ENCODE measurements at regions not wholly inside any gene's neighbourhood (a gene's known extent, or its start where the extent isn't known, plus 50 kb on each side); places are given as distances from the start of the nearest gene placed in this dataset.
"Not testable (repeated sequence)": the region's sequence is repeated elsewhere in the genome, so short reads cannot be mapped to it uniquely, and the experiment has no call there.

- DNase-seq: no peak
These were observed 160.3 kb downstream of the TLR4 start for GRCh38 chr9:117864385-117865057.

DNA sequence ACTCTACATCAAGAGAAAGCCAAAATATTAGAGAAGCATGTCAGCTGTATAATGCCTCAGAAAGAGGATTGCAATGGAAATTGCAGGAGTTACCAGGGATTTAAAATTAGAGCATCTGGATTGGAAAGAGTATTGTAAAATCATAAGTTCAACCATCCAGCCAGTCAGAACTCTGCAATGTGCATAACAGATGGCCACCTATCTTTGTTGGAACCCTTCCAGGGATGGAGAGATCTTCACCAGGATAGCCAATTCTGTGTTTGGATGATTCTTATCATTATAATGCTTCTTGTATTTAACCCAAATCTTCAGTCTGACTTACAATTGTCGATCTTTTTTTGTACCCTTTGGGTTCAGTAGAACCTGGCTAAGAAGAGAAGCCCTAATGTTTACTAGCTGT lies 164.4 kb downstream of the TLR4 start:
- no peak for DNase-seq

GRCh38 chr9:117869287-117869686 lies 165.1 kb downstream of the TLR4 start:
- no peak for DNase-seq

DNA sequence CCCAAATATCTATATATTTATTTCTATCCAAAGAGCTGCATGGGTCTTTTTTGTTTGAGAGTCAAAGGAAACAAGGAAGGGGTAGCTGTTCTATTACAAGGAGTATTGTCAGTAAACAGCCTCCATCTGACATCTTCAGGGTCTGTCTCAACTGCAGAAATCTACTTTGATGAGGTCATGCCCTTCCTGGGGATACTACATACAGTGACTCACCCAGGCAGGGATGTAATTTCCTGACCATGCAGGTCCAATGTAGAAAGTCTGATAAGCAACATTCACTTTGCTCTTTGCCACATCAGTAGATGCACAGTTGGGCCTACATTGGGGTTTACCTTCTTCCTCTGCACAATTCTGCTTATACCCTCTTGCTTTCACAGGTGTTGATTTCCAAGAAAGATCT lies 165.5 kb downstream of the TLR4 start:
- no peak for DNase-seq

- no peak for DNase-seq
These were observed 169.5 kb downstream of the TLR4 start for GRCh38 chr9:117873664-117874063.

DNA sequence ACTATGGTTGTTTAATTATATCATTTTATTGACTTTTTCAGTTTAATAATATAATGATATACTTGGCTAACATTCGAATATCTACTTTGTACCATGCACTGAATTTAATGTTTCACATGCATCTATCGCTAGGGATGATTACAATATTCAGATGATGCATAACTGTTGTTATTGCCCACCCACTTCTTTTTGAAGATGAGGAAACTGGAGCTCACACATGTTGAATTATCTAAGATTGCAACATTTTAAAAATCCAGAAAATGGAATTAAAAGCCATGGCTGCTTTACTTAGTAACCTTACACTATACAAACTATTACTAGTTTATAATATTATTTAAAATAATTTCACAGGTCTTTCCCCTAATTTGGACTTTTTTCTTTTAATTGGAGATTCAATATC lies 171.7 kb downstream of the TLR4 start:
- no peak for DNase-seq

GRCh38 chr9:117882171-117882570 lies 178.0 kb downstream of the TLR4 start:
- no peak for DNase-seq

GRCh38 chr9:117886616-117887015 lies 182.4 kb downstream of the TLR4 start:
- DNase-seq: no peak

- DNase-seq: no peak
These were observed 183.2 kb downstream of the TLR4 start for GRCh38 chr9:117887383-117887782.

DNA sequence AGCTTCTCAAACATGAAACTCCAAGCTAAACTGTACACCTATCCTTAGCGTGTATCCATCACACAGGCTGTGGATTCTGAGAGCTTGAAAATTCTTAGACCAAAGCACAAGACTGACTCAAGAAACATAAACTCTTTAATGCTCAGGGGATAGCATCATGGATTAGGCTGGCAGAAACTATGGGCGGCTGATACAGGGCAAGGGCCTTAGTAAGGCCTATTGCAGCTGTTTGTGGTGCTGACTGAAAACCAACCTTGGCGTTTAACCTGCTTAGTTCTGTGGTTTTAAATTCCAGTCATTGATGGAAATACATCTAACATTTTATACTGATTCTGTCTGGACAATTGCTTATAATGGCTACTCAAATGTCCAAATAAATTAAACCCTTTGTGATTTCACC lies 183.7 kb downstream of the TLR4 start:
- no peak for DNase-seq

DNA sequence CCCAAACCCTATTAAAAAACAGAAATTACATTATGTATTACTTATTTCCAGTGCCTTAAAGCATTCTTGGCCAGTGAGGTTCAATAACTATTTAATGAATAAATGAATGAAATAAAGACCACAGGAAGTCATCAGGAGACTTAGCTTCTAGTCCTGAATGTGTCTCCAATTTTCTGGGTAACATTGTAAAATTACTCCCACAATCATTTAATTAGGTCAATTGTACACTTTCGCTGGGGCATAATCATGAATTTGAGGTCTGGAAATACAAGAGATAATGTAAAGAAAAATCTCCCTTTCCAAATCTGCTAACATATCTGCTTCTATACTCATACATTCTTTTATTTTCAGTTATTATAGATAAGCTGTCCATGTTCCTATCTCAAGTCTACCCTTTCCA lies 199.2 kb downstream of the TLR4 start:
- no peak for DNase-seq

- DNase-seq: no peak
These were observed 202.6 kb downstream of the TLR4 start for GRCh38 chr9:117906763-117907162.

DNA sequence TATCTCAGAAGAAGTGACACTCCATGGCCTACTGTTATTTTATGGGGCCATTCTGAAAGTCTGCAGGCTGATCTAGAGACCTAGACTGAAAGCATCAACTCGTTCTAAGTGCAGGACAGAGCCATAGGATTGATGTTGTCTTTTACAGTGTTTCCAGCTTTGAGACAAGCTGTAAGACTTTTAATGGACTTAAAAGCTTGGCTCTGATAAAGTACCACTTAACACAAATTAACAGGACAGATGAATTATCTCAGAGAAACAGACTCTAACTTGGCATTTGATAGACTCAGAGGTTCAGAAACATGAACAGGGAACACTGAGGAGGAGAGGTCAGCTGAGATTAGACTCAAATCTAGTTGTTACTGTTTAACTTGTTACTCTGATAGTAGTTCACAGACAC lies 203.2 kb downstream of the TLR4 start:
- DNase-seq: no peak

GRCh38 chr9:117916291-117916690 lies 212.1 kb downstream of the TLR4 start:
- no peak for DNase-seq

DNA sequence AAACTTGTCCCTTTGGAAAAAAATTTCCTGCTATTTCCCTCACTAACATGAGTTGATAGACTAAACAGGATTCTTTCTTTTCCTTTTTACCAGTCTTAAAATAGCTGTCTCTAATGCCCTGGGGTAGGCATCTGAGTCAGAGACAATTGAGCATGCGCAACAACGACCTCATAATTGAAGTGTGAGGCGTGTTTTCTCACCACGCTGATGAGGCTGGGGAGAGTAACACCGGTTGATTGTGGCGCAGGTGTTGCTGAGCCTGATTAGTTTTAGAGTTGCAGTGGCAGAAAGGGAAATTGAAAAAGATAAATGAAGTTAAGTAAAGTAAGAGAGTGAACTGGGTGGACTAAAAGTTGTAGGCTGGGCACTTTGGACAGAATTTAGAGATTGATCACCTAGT lies 213.7 kb downstream of the TLR4 start:
- DNase-seq: no peak

- DNase-seq: no peak
These were observed 215.3 kb downstream of the TLR4 start for GRCh38 chr9:117919538-117919937.

GRCh38 chr9:117926031-117926658 lies 221.9 kb downstream of the TLR4 start:
- DNase-seq: no peak

DNA sequence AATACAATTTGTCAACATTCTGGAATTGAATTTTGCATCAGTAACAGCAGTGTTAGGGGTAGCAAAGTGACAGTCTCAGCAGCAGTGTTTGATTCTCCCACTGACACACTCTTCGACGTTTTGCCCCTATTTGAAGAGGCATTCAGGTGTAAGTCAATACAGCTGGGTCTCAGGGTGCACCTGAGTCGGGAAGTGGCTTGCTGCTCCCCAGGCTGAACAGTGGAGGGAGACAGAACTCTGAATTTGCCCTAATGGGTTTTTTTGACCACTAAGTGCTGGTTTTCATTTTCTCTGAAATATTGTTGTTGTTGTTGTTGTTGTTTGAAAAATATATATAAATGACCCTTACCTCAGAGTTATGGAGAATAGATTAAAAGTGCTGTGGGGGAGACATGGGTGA lies 223.2 kb downstream of the TLR4 start:
- no peak for DNase-seq

- DNase-seq: no peak
These were observed 225.7 kb downstream of the TLR4 start for GRCh38 chr9:117929868-117930267.

- DNase-seq: no peak
These were observed 228.4 kb downstream of the TLR4 start for GRCh38 chr9:117932585-117932984.

DNA sequence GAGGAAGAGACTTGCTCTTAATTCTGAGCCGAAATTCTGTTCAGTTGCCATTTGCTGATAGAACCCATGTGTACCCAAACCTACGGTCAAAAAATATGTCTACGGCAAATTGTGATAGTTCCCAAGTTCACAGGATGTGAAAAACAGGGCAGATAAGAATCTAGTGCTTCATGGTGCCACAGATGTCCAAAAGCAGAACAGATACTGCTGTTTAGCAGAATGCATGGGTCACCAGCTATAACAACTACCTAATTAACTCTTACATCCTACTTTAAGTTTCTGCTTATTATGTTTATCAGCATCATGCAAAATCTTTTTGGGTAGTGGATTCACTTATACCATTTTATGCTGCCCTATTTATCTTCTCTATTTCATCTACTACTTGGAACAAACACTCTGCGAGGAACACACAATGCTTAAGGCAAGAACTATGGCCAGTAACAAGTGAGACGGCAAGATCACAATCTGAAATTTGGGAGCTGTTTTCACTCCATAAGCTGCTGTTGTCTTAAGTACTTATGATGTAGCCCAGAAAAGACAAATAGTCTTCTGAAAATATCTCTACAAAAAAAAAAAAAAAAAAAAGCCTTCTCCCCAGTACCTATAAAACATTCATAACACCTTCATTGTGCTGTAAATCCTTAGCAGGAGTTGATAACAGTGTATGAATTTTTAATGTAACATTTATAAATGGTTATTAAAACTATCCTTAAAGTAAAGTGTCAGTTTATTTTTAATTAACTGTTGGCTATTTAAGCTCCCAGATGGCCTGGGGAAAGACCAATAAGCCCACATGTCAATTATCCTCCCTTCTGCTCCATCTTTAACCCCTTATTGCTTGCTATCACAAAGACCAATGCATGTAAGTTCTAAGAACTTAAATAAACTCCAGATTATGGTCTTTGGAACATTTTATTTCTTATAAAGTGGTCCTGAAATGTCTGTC lies 232.3 kb downstream of the TLR4 start:
- no peak for DNase-seq

GRCh38 chr9:117938086-117938485 lies 233.9 kb downstream of the TLR4 start:
- DNase-seq: no peak

DNA sequence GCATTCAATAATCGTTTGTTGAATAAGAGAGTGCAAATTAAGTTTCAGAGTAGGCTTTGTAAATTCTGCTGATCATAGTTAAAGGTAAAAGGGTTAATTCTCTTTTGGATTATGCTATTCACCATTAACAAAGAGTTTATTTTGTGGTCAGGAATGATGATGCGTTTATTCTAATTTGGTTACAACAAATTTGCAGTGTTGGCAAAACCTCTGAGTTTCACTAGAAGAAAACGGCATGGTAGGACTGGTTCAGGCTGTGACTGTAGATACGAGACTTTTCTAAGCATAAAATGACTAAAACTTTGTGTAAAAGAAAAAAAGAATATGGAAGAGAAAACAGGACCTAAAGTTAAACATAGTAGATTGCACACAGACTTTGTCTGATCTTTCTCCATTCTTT lies 234.7 kb downstream of the TLR4 start:
- no peak for DNase-seq

GRCh38 chr9:117944750-117945149 lies 240.5 kb downstream of the TLR4 start:
- not testable (repeated sequence) for DNase-seq
